PC-3 (cell line): ENCODE measurements at regions not wholly inside any gene's neighbourhood (a gene's known extent, or its start where the extent isn't known, plus 50 kb on each side); places are given as distances from the start of the nearest gene placed in this dataset.

Experiments
- CTCF ChIP-seq: fragments of 300-600 bp; sonication (generic); conservative IDR thresholded peaks from 2 replicates; pipeline ENCODE4 v1.5.1; 2017; ENCODE audit warnings: antibody characterized with exemption, low read depth, mild to moderate bottlenecking, low read length
- EZH2phosphoT487 ChIP-seq: fragments of 300-600 bp; sonication (generic); IDR thresholded peaks from 2 replicates; pipeline ENCODE4 v1.6.1; 2018; ENCODE audit warnings: mild to moderate bottlenecking, antibody characterized with exemption, low read length, borderline replicate concordance

GRCh38 chr16:54540525-54541180 is 254.1 kb upstream of the IRX3 start:
- TF ChIP-seq CTCF (no peak), EZH2phosphoT487 (no peak)
